ENCODE measurements at regions not wholly inside any gene's neighbourhood (a gene's known extent, or its start where the extent isn't known, plus 50 kb on each side); places are given as distances from the start of the nearest gene placed in this dataset.

DNA sequence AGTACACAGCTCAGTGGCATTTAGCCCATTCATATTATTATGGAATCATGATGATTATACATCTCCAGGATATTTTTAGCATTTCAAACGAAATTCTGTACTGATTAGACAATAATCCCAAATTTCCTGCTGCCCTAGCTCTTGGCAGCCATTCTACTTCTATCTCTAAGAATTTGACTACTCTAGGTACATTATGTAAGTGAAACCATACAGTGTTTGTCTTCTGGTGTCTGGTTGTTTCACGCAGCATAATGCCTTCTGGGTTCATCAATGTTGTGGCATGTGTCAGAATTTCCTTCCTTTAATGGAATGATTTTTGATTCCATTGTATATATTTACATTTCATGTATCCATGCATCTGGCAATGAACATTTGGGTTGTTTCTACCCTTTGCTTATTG, 517.7 kb downstream of the ETS1 start:
- no peak overlapping the region for H3K9ac ChIP-seq (replicated peaks; ENCODE audit: extremely low read depth, insufficient read depth, low read length)
- no peaks in the 10 kb centered on the region for H3K36me3 ChIP-seq (ENCODE audit: control insufficient read depth in 2 of 2, extremely low read depth in 1 of 2, insufficient read depth in 2 of 2, low read length in 2 of 2)
- no TSS peak for BruUV-seq (replicated peaks)
- no peaks in the 10 kb centered on the region for H3K9me1 ChIP-seq (replicated peaks; ENCODE audit: control insufficient read depth, extremely low read depth, insufficient read depth, low read length)
- no peak overlapping the region for H2AFZ ChIP-seq (ENCODE audit: low read depth, low read length)
- intact Hi-C loops (cut with micrococcal nuclease) = no loop called here
- H3K4me2 ChIP-seq (ENCODE audit: insufficient read depth, low read length) = no peak overlapping the region
- POLR2A ChIA-PET = no interaction called here
- no peaks in the 10 kb centered on the region for H3K27me3 ChIP-seq (ENCODE audit: control insufficient read depth in 2 of 2, insufficient read depth in 2 of 2, low read length in 2 of 2)
- dilution Hi-C loops (cut with MboI; ENCODE audit: extremely low pct_ligation_motif_present, low sequenced_read_pairs) = no loop called here
- H3K4me1 ChIP-seq (ENCODE audit: control insufficient read depth, extremely low read depth, insufficient read depth, low read length) = no peaks in the 10 kb centered on the region
- H3K9me3 ChIP-seq (replicated peaks; ENCODE audit: control insufficient read depth, insufficient read depth, low read length) = no peaks in the 10 kb centered on the region
- no peak for FAIRE-seq
- CTCF ChIA-PET = interaction anchor here (1.3 kb wide), 1 partner anchor 66 kb away, joined by 3 read pairs; no protein-coding TSS in a partner anchor
- H4K20me1 ChIP-seq (replicated peaks; ENCODE audit: control insufficient read depth, extremely low read depth, insufficient read depth, low read length) = no peaks in the 10 kb centered on the region
- no peak overlapping the region for H3K27ac ChIP-seq (ENCODE audit: insufficient read depth, low read depth, low read length)
- no peak overlapping the region for H3K4me3 ChIP-seq (replicated peaks in 1 of 3; ENCODE audit: insufficient read depth in 1 of 3, low read depth in 1 of 3, low read length in 3 of 3)
- peak; percentile 64 for DNase-seq (ENCODE audit: low read depth, low spot score)
- no peaks in the 10 kb centered on the region for H3K79me2 ChIP-seq (ENCODE audit: control insufficient read depth, insufficient read depth, low read length)
- TF ChIP-seq JUN (IDR thresholded peaks at IDR 0.05; ENCODE audit: borderline replicate concordance, insufficient read depth, insufficient read length, low read depth) = no peak
- TF ChIP-seq, protein P1, sequence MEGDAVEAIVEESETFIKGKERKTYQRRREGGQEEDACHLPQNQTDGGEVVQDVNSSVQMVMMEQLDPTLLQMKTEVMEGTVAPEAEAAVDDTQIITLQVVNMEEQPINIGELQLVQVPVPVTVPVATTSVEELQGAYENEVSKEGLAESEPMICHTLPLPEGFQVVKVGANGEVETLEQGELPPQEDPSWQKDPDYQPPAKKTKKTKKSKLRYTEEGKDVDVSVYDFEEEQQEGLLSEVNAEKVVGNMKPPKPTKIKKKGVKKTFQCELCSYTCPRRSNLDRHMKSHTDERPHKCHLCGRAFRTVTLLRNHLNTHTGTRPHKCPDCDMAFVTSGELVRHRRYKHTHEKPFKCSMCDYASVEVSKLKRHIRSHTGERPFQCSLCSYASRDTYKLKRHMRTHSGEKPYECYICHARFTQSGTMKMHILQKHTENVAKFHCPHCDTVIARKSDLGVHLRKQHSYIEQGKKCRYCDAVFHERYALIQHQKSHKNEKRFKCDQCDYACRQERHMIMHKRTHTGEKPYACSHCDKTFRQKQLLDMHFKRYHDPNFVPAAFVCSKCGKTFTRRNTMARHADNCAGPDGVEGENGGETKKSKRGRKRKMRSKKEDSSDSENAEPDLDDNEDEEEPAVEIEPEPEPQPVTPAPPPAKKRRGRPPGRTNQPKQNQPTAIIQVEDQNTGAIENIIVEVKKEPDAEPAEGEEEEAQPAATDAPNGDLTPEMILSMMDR (IDR thresholded peaks at IDR 0.05; ENCODE audit: extremely low read depth in 1 of 2, insufficient read depth in 1 of 2, low read depth in 1 of 2, low read length in 2 of 2) = no peak
- TF ChIP-seq EZH2 (IDR thresholded peaks at IDR 0.05; ENCODE audit: borderline replicate concordance, low read depth, low read length, severe bottlenecking) = no peak
- TF ChIP-seq POLR2A (IDR thresholded peaks at IDR 0.05; ENCODE audit: low read depth, low read length) = no peak
- no peak for TF ChIP-seq FOS (IDR thresholded peaks at IDR 0.05; ENCODE audit: borderline replicate concordance, insufficient read depth, low read length)
- no peak for TF ChIP-seq MYC (IDR thresholded peaks at IDR 0.05; ENCODE audit: low read depth, low read length)
- no peak for TF ChIP-seq MAX (IDR thresholded peaks at IDR 0.05; ENCODE audit: insufficient read depth, insufficient read length)
- no peak for TF ChIP-seq POLR2AphosphoS5 (IDR thresholded peaks at IDR 0.05; ENCODE audit: insufficient read depth, low read depth, low read length)
- no peak for TF ChIP-seq GATA2 (IDR thresholded peaks at IDR 0.05; ENCODE audit: insufficient read depth, insufficient read length, low read depth, low read length)

Measured in endothelial cell of umbilical vein (primary cell).